NCI-H2081 treated with DMSO at 0.1 percent for 48 hours (cell line): ENCODE measurements at regions not wholly inside any gene's neighbourhood (a gene's known extent, or its start where the extent isn't known, plus 50 kb on each side); places are given as distances from the start of the nearest gene placed in this dataset.
A peak's percentile ranks its signal among the peaks of the same experiment; 100 is the strongest.

ENCODE experiments used
- DNase-seq: peaks from one replicate; lab custom pipeline; 2025; lab: John Stamatoyannopoulos, UW

GRCh38 chr14:62084020-62084419, 321.8 kb downstream of the SNAPC1 start:
- no peak for DNase-seq

- DNase-seq, result no peak
These were observed 325.0 kb downstream of the SNAPC1 start for GRCh38 chr14:62087191-62087590.

- no peak for DNase-seq
These were observed 331.5 kb downstream of the SNAPC1 start for GRCh38 chr14:62093736-62094135.

DNA sequence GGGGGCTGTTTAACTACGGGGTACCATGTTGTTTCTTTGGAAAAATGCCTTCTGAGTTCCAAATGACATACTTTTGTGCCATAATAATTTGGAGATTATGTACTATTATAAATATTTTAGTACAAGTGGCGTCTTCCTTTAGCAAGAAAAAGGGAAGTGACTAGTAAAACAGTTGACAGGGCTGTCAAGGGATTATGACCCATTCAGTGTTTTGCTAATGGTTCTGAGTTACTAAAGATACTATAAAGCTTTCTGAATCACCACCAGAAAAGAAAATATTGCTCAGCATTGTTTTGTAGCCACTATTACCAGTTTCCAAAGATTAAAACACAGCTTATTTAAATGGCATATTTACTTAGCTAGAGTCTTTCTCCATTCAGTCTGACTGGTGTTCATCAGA, 334.9 kb downstream of the SNAPC1 start:
- DNase-seq, result no peak

GRCh38 chr14:62097824-62098223, 335.6 kb downstream of the SNAPC1 start:
- DNase-seq, result no peak

GRCh38 chr14:62098357-62098756, 336.1 kb downstream of the SNAPC1 start:
- no peak for DNase-seq

GRCh38 chr14:62099091-62099490, 336.9 kb downstream of the SNAPC1 start:
- no peak for DNase-seq

- no peak for DNase-seq
These were observed 339.0 kb downstream of the SNAPC1 start for GRCh38 chr14:62101189-62101588.

- no peak for DNase-seq
These were observed 339.6 kb downstream of the SNAPC1 start for GRCh38 chr14:62101673-62102348.

DNA sequence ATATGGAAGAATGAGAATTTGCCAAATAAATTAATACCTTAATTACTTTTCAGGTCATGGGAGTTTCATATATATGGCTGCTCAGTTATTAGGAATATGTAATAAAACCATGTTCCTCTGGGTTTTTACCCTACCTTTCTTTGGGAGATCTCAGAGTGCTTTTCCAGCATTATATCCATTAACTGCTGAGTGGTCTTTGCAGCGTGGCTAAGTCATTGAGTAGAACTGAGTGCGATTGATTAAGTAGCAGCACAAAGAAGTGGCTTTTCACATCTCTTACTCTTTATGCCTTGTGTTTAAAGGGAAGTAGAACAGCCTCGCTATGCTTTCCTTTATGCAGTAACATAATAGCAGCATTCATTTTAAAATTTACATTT, 340.1 kb downstream of the SNAPC1 start:
- no peak for DNase-seq

DNA sequence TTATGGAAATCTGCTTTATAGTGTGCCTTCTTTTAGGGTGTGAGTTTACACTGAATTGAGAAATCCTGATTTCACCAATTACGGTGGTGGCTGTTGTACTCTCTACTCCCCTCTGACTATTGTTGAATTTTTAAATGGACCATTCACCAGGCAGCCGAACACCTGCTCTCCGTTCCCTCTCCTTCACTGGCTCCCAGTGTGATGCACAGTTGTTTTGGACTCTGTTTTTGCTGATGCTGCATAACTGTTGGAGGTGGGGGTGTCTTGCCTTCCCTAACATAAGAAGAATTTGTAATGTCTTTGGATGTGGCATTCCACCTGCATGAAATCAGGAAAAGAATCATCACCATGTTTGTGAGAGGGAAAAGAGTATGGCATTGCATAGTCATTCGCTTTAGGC, 341.2 kb downstream of the SNAPC1 start:
- no peak for DNase-seq

DNA sequence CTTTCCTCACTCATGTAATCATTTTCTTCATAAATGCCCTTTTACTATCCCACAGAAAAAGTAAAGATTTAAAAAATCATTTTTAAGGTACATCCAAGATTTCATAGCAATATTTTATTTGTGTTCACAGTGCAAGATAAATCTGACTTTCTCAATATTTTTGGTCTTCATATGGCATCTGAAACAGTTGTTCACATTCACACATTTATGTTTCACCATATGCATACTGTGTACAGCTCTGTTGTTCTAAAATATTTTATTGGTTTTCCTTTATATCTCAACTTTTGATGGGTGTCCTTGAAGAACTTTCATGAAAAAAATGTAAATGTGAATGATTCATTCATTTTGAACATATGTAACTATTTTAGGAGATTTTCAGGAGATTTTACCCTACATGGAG, 348.7 kb downstream of the SNAPC1 start:
- no peak for DNase-seq

GRCh38 chr14:62117010-62117750, 355.0 kb downstream of the SNAPC1 start:
- peak; percentile 8 for DNase-seq

- DNase-seq, result no peak
These were observed 355.5 kb downstream of the SNAPC1 start for GRCh38 chr14:62117751-62118105.

DNA sequence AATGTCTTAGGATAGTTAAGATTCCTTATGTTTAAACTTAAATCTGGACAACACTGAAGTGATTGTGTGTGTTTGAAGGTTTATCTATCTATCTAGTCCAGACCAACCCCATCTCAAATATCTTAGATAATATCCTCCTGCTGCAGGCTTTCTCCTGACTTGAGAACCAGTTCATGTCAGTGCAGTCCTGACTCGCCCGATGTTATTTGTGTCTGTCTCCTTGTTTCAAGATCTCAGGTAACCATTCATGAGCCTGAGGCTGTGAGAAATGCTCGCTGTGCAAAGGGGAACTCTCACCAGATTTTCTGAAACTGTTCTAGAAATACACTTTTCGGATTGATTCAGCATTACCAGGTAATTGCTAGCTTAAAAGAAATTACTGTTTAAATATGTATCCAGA, 356.2 kb downstream of the SNAPC1 start:
- no peak for DNase-seq

DNA sequence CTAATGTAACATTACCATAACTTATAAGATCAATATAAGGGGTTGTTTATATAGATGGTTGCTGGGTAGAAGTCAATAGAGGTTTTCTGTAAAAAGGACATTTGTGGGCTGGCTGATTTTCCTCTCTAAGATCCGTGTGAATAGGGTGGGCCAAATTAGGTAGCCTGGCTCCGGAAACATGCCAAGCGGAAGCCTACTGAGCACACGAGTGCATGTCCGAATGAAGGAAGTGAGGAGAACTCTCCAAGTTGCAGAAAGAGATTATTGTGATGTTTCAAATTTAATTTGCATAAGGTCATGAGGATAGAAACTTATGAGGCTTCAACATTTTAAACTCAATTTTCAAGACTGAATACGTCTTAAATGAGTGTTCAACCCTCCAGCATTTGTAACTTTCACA, 356.7 kb downstream of the SNAPC1 start:
- no peak for DNase-seq

- no peak for DNase-seq
These were observed 361.7 kb downstream of the SNAPC1 start for GRCh38 chr14:62123961-62124360.

- DNase-seq, result no peak
These were observed 363.6 kb downstream of the SNAPC1 start for GRCh38 chr14:62125793-62126192.

- peak; percentile 20 for DNase-seq
These were observed 364.8 kb downstream of the SNAPC1 start for GRCh38 chr14:62126879-62127478.

DNA sequence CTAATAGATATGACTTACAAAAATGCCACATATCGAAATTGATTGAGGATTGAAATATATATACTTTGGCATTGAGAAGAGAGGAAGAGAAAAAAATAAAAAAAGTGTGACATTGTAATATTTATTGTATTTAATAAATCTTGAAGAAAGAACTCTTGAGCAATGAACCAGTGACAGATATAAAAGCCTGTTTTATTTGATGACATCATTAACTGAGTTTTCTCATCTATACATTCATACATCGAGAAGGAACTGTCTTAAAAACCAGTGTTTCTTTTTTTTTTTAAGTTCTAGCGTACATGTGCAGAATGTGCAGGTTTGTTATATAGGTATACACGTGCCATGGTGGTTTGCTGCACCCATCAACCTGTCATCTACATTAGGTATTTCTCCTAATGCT, 368.2 kb downstream of the SNAPC1 start:
- DNase-seq, result no peak

DNA sequence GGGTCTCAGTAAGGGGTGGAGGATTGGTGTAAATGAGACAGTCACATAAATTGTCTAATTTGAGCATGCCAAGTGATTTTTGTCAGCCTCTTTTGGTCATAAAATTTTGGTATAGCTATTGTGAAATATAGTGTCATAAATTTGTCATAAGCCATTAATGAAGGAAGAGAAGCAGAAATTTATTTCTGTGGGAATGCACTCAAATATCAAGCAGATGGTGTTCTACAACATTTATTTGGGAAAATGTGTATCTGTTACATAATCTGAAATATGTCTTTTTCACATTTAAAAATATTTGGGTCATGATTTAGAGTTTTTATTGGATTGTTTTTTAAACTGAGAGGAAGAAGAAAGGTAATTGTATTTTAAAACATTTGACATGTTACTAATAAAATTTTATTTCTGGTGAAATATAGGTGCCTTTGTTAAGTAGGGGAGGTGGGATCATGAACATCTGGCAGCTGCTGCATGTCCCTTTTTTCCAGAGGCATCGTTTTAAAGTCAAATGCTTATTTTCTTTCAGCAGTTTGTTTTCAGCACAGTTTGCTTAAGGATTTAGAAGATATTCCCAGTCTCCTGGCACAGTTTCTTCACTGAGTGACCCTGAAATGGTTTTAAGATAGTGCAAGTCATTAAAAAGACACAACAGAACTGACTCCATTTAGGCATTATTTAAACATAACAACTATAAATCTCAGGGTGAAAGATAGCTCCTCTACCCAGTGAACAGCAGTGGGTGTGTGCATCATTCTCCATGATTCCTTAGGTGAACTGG, 371.7 kb downstream of the SNAPC1 start:
- DNase-seq, result no peak

- no peak for DNase-seq
These were observed 376.4 kb downstream of the SNAPC1 start for GRCh38 chr14:62138593-62138992.

GRCh38 chr14:62141139-62141538, 378.9 kb downstream of the SNAPC1 start:
- no peak for DNase-seq
